HepG2 (cell line): ENCODE measurements at regions not wholly inside any gene's neighbourhood (a gene's known extent, or its start where the extent isn't known, plus 50 kb on each side); places are given as distances from the start of the nearest gene placed in this dataset.

Experiments used
- CHD4 ChIP-seq: fragments of 200-600 bp; sonication (generic); IDR thresholded peaks from 2 replicates; pipeline ENCODE4 v1.7.0; 2017; ENCODE audit warnings: mild to moderate bottlenecking, low read length, borderline replicate concordance
- CREB1 ChIP-seq, 2 experiments: fragments of 450-650 bp in 1 of 2; IDR thresholded peaks; 2 replicates each; pipeline ENCODE4 v1.6.1; 2016 to 2017; ENCODE audit warnings: control low read depth in 1 of 2, mild to moderate bottlenecking in 1 of 2, missing compliant biosample characterization in 1 of 2, missing genetic modification characterization in 1 of 2
- CTCF ChIP-seq: sonication (generic); formaldehyde crosslinking; IDR thresholded peaks from 2 replicates; pipeline ENCODE4 v1.5.0; 2020; ENCODE audit warnings: mild to moderate bottlenecking, missing genetic modification reagents, moderate library complexity
- MAFF ChIP-seq: IDR thresholded peaks from 2 replicates; pipeline ENCODE4 v1.6.1; 2011; ENCODE audit warnings: low read depth, low read length, improper control_type of control experiment
- RBAK ChIP-seq: sonication (generic); formaldehyde crosslinking; IDR thresholded peaks from 2 replicates; pipeline ENCODE4 v1.5.1; 2020; ENCODE audit warnings: mild to moderate bottlenecking, missing genetic modification reagents
- RELA ChIP-seq: sonication (generic); formaldehyde crosslinking; IDR thresholded peaks from 2 replicates; pipeline ENCODE4 v1.4.0; 2020; ENCODE audit warnings: missing genetic modification reagents
- SMAD3 ChIP-seq: sonication (generic); formaldehyde crosslinking; IDR thresholded peaks from 2 replicates; pipeline ENCODE4 v1.4.0; 2020; ENCODE audit warnings: missing genetic modification reagents
- SOX13 ChIP-seq, 3 experiments: fragments of 450-650 bp in 1 of 3; sonication (generic) in 1 of 3; formaldehyde crosslinking in 1 of 3; IDR thresholded peaks in 2 of 3; conservative IDR thresholded peaks in 1 of 3; 2 replicates each; pipeline versions ENCODE4 v1.5.0 to v1.6.1; 2016 to 2020; ENCODE audit warnings: antibody characterized with exemption in 1 of 3, mild to moderate bottlenecking in 1 of 3, missing compliant biosample characterization in 1 of 3, missing genetic modification reagents in 1 of 3, moderate library complexity in 1 of 3
- STAT6 ChIP-seq: sonication (generic); formaldehyde crosslinking; IDR thresholded peaks from 2 replicates; pipeline ENCODE4 v1.4.0; 2020; ENCODE audit warnings: missing genetic modification reagents, mild to moderate bottlenecking, borderline replicate concordance
- TARDBP ChIP-seq: sonication (generic); formaldehyde crosslinking; IDR thresholded peaks from 2 replicates; pipeline ENCODE4 v1.8.0; 2022; ENCODE audit warnings: mild to moderate bottlenecking, missing genetic modification reagents
- U2AF1 ChIP-seq: fragments of 200-400 bp; formaldehyde crosslinking; optimal IDR thresholded peaks from 2 replicates; pipeline ENCODE3; 2017; ENCODE audit warnings: mild to moderate bottlenecking, low read depth, low read length
- ZBTB33 ChIP-seq: sonication (generic); formaldehyde crosslinking; IDR thresholded peaks from 2 replicates; pipeline ENCODE4 v1.4.0; 2020; ENCODE audit warnings: missing genetic modification reagents
- ZNF205 ChIP-seq: IDR thresholded peaks from 2 replicates; pipeline ENCODE4 v1.6.1; 2018; ENCODE audit warnings: missing biosample characterization, missing genetic modification reagents
- ZNF543 ChIP-seq: sonication (generic); formaldehyde crosslinking; IDR thresholded peaks from 2 replicates; pipeline ENCODE4 v1.4.0; 2020; ENCODE audit warnings: mild to moderate bottlenecking, missing genetic modification reagents

- TF ChIP-seq TARDBP (no peak), ZBTB33 (CRISPR knock-in tag) (no peak), CREB1 (IDR thresholded peaks at IDR 0.05) (no peak), CREB1 (CRISPR knock-in tag; IDR thresholded peaks at IDR 0.05) (no peak), RBAK (no peak), ZNF543 (CRISPR knock-in tag) (no peak), SOX13 (IDR thresholded peaks at IDR 0.05) (no peak), SOX13 (CRISPR knock-in tag; conservative IDR thresholded peaks at IDR 0.05 in 1 of 2, IDR thresholded peaks at IDR 0.05 in 1 of 2) (no peak), RELA (no peak), ZNF205 (no peak), MAFF (no peak), SMAD3 (CRISPR knock-in tag) (no peak), STAT6 (no peak), CTCF (CRISPR knock-in tag) (no peak), U2AF1 (no peak), CHD4 (no peak)
Observed at GRCh38 chr4:27357283-27357682, 496.6 kb downstream of the STIM2 start.
